Chondrocyte (in vitro differentiated cells): ENCODE measurements at regions not wholly inside any gene's neighbourhood (a gene's known extent, or its start where the extent isn't known, plus 50 kb on each side); places are given as distances from the start of the nearest gene placed in this dataset.

Source experiments
- DNase-seq: peaks from one replicate; pipeline ENCODE4 v3.0.0; 2021; ENCODE audit warnings: mixed read lengths, low spot score
- H3K27ac Mint-ChIP-seq: one replicate; pipeline ENCODE4 v1.8.0; 2021; ENCODE audit warnings: mild to moderate bottlenecking, moderate library complexity, mixed read lengths; ENCODE audit not compliant: unreplicated experiment
- H3K27me3 Mint-ChIP-seq: 2 replicates; pipeline ENCODE4 v1.8.0; 2021; ENCODE audit warnings: low read depth, mixed read lengths
- H3K36me3 Mint-ChIP-seq: 2 replicates; pipeline ENCODE4 v1.8.0; 2021; ENCODE audit warnings: low read depth, mixed read lengths
- H3K4me1 Mint-ChIP-seq: 2 replicates; pipeline ENCODE4 v1.8.0; 2021; ENCODE audit warnings: low read depth, mild to moderate bottlenecking, mixed read lengths
- H3K4me3 Mint-ChIP-seq: one replicate; pipeline ENCODE4 v1.8.0; 2021; ENCODE audit warnings: mild to moderate bottlenecking, moderate library complexity, mixed read lengths; ENCODE audit not compliant: unreplicated experiment
- H3K9me3 Mint-ChIP-seq: 2 replicates; pipeline ENCODE4 v1.8.0; 2021; ENCODE audit warnings: low read depth, mixed read lengths
- CTCF ChIP-seq: fragments of 200-600 bp; sonication (generic); IDR thresholded peaks from 2 replicates; pipeline ENCODE4 v1.5.0; 2021; ENCODE audit warnings: antibody characterized with exemption, mild to moderate bottlenecking, moderate library complexity

- TF ChIP-seq CTCF, result no peak
- no peaks in the 10 kb centered on the region for H3K36me3 Mint-ChIP-seq
- no peak overlapping the region for H3K4me3 Mint-ChIP-seq
- no peak for DNase-seq
- H3K9me3 Mint-ChIP-seq, result no peaks in the 10 kb centered on the region
- peaks cover 5% of the 10 kb centered on the region for H3K27me3 Mint-ChIP-seq
- no peaks in the 10 kb centered on the region for H3K4me1 Mint-ChIP-seq
- H3K27ac Mint-ChIP-seq, result no peak overlapping the region
Observed at GRCh38 chr18:71873695-71874094, 670.4 kb downstream of the CBLN2 start.

GRCh38 chr18:71865888-71866287 lies 678.3 kb downstream of the CBLN2 start:
- no peak for DNase-seq
- no peak overlapping the region for H3K4me3 Mint-ChIP-seq
- H3K27me3 Mint-ChIP-seq, result no peaks in the 10 kb centered on the region
- TF ChIP-seq CTCF, result no peak
- no peak overlapping the region for H3K27ac Mint-ChIP-seq
- H3K36me3 Mint-ChIP-seq, result no peaks in the 10 kb centered on the region
- peaks cover 7% of the 10 kb centered on the region for H3K9me3 Mint-ChIP-seq
- no peaks in the 10 kb centered on the region for H3K4me1 Mint-ChIP-seq

GRCh38 chr18:71850602-71851001 lies 693.5 kb downstream of the CBLN2 start:
- no peaks in the 10 kb centered on the region for H3K27me3 Mint-ChIP-seq
- H3K9me3 Mint-ChIP-seq, result peaks cover 20% of the 10 kb centered on the region
- no peak overlapping the region for H3K4me3 Mint-ChIP-seq
- no peak for TF ChIP-seq CTCF
- H3K27ac Mint-ChIP-seq, result no peak overlapping the region
- DNase-seq, result no peak
- H3K4me1 Mint-ChIP-seq, result no peaks in the 10 kb centered on the region
- H3K36me3 Mint-ChIP-seq, result no peaks in the 10 kb centered on the region

- no peak overlapping the region for H3K27ac Mint-ChIP-seq
Observed at GRCh38 chr18:71849407-71849806, 694.7 kb downstream of the CBLN2 start.

GRCh38 chr18:71846716-71847115 lies 697.4 kb downstream of the CBLN2 start:
- Mint-ChIP-seq H3K9me3 (peaks cover 20% of the 10 kb centered on the region), H3K36me3 (no peaks in the 10 kb centered on the region), H3K4me1 (no peaks in the 10 kb centered on the region), H3K27me3 (no peaks in the 10 kb centered on the region), H3K27ac (no peak overlapping the region), H3K4me3 (no peak overlapping the region)
- DNase-seq, result no peak
- TF ChIP-seq CTCF, result no peak

More at GRCh38 chr18:71849407-71849806, 694.7 kb downstream of the CBLN2 start:
- no peaks in the 10 kb centered on the region for H3K4me1 Mint-ChIP-seq
- no peaks in the 10 kb centered on the region for H3K27me3 Mint-ChIP-seq
- H3K4me3 Mint-ChIP-seq, result no peak overlapping the region
- no peaks in the 10 kb centered on the region for H3K36me3 Mint-ChIP-seq
- peaks cover 20% of the 10 kb centered on the region for H3K9me3 Mint-ChIP-seq
- TF ChIP-seq CTCF, result no peak
- DNase-seq, result no peak
